ENCODE measurements at regions not wholly inside any gene's neighbourhood (a gene's known extent, or its start where the extent isn't known, plus 50 kb on each side); places are given as distances from the start of the nearest gene placed in this dataset.

DNA sequence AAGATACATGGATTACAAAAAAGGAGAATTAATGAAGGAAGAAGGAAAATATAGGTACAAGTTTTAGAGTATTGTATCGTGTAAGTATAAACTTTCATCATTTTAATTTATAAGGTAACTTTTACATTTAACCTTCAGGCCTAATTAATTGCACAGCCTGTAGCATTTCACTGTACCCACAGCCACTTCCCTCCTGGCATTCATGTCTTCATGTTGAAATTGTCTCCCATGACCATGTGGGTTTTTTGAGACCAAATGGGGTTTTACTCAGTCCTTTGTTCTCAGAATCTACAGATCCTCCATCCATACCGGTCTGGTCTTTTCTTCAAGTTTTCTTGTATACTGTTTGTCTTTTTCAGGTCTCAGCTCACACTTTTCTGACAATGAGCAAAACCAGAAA is 194.3 kb upstream of the CLNK start:
- TF ChIP-seq, protein P1, sequence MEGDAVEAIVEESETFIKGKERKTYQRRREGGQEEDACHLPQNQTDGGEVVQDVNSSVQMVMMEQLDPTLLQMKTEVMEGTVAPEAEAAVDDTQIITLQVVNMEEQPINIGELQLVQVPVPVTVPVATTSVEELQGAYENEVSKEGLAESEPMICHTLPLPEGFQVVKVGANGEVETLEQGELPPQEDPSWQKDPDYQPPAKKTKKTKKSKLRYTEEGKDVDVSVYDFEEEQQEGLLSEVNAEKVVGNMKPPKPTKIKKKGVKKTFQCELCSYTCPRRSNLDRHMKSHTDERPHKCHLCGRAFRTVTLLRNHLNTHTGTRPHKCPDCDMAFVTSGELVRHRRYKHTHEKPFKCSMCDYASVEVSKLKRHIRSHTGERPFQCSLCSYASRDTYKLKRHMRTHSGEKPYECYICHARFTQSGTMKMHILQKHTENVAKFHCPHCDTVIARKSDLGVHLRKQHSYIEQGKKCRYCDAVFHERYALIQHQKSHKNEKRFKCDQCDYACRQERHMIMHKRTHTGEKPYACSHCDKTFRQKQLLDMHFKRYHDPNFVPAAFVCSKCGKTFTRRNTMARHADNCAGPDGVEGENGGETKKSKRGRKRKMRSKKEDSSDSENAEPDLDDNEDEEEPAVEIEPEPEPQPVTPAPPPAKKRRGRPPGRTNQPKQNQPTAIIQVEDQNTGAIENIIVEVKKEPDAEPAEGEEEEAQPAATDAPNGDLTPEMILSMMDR (IDR thresholded peaks at IDR 0.05): no peak
- no peak for TF ChIP-seq POLR2A (IDR thresholded peaks at IDR 0.05)
